GM21786 (cell line): ENCODE measurements at regions not wholly inside any gene's neighbourhood (a gene's known extent, or its start where the extent isn't known, plus 50 kb on each side); places are given as distances from the start of the nearest gene placed in this dataset.
"Not testable (repeated sequence)": the region's sequence is repeated elsewhere in the genome, so short reads cannot be mapped to it uniquely, and the experiment has no call there.

Source experiments
- ATAC-seq: cut with Tn5 transposase; IDR thresholded peaks from one replicate; pipeline ENCODE4 v1.9.1; 2021; ENCODE audit not compliant: unreplicated experiment

DNA sequence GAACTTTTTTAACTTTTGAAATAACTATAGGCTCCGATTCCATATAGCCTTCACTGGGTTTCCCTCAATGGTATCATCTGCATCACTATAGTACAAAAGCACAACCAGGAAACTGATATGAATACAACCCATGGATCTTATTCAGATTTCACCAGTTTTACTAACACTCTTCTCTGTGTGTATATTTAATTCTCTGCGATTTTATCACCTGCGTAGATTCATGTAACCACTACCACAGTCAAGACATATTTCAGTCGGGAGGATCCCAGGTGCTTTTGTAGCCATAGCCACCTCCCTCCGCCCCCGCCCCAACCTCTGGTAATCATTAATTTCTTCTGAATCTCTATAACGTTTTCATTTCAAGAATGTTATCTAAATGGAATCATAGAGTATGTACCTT is 82.8 kb upstream of the C7orf33 start:
- ATAC-seq: no peak

GRCh38 chr7:148514236-148514635 is 76.3 kb upstream of the C7orf33 start:
- ATAC-seq: no peak

DNA sequence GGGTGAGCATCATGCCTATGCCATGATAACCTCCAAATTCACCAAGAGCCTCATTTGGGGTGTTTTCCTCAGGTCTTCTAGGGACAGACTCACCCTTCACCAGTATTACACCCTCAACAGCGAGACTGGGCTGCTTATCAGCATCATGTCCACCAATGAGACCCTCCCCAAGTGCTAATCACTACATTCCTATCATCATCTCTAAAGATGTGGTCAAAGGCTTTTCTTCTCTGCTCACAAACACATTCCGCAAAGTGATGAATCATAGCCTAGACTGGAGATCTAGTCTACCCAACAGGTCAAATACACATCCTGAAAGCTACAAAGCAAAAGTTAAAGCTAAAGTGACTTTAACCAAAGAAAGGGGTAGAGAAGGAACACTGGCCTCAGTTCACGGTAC is 75.3 kb upstream of the C7orf33 start:
- ATAC-seq: no peak

- ATAC-seq: no peak
These were observed 74.6 kb upstream of the C7orf33 start for GRCh38 chr7:148515728-148516695.

- ATAC-seq: not testable (repeated sequence)
These were observed 71.2 kb upstream of the C7orf33 start for GRCh38 chr7:148519386-148519785.

- no peak for ATAC-seq
These were observed 69.3 kb upstream of the C7orf33 start for GRCh38 chr7:148521271-148521670.

- ATAC-seq: no peak
These were observed 67.0 kb upstream of the C7orf33 start for GRCh38 chr7:148523550-148523949.

DNA sequence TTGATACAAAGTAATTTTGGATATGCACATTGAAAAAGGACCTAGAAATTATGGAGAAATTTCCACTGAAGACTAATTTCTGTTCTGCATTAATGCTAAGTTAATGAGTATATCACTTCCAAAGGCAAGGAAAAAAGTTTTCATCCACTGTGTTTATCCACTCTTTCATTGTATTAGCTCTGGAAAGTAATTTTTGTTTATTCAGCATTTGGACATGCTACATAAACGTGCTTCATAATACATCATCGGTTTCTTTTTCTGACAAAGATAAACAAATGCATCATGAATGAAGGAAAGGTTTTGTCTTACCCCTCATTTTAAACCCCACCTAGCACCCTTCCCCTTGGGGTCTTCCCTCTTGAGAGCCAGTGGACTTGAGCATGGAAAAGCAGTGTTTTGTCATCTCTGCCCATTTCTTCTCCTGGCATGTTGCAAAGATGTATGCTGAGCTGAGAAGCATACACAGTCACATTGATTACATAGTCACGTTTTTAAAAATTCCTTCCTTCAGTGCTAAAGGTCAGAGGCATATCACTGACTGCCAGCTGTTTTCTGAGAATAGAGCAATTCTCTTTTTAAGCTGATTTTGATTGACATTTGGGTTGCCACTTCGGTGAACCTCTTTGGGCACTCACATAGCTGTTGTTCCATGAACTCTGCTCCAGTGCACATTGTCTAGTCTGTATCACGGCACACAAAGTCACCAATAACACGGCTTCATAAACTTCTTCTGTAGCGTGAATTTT is 65.9 kb upstream of the C7orf33 start:
- ATAC-seq: no peak

DNA sequence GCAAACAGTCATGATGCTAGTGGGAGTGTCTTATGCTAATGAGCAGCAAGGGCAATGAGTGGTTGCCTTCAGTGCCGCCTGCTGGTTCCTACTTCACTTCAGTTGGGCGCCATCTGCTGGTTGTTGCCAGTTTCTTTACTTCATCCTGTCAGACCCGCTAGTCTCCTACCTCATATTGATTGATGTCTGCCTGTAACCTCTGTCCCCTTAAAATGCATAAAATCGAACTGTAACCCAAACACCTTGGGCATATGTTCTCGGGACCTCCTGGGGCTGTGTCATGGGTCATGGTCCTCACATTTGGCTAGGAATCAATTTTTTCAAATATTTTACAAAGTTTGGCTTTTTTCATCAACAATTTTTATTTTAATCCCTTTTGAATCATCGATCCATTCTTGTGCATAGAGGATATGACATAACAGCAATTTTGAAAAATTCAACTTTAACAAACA is 62.8 kb upstream of the C7orf33 start:
- peak; percentile 98 for ATAC-seq

DNA sequence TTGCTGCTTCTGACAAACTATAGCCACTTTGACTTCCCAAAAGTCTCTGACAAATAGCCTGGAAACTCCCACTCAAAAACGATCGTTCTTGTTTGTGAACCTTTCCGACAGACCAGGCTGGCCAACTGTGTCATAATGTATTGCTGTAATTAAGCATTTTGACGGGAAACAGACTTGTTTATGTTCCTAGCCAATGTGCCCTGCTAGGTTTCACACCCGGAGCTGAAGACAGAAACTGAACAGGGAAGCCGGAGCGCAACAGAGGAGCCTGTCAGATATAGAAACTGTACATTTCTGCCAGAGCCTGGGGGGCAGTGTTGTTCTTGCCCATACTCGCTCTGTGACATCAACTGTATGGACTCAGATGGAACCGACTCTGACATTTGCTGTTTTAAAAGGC is 55.3 kb upstream of the C7orf33 start:
- ATAC-seq: no peak

DNA sequence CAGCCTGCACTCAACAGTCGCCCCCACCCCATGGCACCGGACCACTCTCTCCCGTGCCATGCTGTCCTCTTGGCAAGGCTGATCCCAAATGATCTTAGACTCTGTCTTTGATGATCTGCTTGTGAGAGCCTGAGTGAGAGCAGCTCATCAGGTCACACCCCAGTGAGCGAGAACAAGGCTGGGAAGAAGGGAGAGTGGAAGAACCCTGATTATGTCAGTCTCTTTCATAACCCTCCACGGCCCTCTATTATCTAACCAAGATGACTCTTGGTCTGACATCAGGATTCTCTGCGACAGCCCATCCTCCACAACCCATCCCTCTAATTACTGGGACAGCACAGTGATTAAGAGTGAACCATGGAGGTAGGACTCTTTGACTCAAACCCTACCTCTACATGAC is 53.1 kb upstream of the C7orf33 start:
- no peak for ATAC-seq

GRCh38 chr7:148540041-148540738 is 50.4 kb upstream of the C7orf33 start:
- no peak for ATAC-seq
